Epidermal melanocyte (primary cell): ENCODE measurements at regions not wholly inside any gene's neighbourhood (a gene's known extent, or its start where the extent isn't known, plus 50 kb on each side); places are given as distances from the start of the nearest gene placed in this dataset.

Experiments used
- DNase-seq: peaks from one replicate; pipeline ENCODE4 v3.0.0; 2011; ENCODE audit warnings: low spot score; ENCODE audit not compliant: insufficient read length

DNA sequence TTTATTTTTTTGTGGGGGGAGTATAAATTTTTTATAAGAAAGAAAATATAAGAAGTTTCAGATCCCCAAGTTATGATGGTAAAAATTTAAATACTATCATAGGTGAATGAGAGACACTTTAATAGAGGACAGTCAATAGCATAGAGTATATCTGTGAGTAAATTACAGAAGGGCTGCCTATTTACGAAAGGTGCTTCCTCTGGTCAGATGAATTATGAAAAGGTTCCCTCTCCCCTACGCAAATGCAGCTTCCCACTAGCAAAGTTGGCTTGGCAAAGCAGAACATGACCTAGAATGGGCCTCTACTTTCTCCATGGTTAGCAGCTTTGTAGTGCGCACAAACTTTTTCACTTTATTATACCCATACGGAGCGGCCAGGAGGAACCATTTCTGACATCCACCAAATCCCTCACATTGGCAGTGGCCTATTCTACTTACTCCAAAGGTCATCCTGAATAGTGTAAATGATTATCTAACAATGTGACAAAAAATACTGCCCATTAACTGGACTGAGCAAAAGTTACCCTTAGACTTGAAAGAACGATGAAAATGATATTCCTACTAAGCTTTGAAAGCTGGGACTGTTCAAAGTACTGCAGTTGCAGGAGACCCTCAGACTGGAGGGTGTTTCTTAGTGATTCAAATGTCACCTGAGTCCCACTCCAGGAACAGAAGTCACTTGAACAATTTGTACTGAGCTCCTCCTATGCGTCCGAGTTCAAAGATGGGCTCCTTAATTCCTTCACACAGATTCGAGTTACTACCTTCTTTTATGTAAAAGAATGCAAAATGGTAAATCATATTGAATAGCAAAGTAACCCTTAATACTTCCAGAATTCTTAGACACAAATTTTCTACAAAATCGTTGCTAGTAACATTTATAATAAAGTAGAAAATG lies 148.5 kb downstream of the NOL4 start:
- DNase-seq: no peak

- DNase-seq: no peak
These were observed 163.5 kb downstream of the NOL4 start for GRCh38 chr18:34061226-34061625.

- no peak for DNase-seq
These were observed 169.5 kb downstream of the NOL4 start for GRCh38 chr18:34055227-34055626.

DNA sequence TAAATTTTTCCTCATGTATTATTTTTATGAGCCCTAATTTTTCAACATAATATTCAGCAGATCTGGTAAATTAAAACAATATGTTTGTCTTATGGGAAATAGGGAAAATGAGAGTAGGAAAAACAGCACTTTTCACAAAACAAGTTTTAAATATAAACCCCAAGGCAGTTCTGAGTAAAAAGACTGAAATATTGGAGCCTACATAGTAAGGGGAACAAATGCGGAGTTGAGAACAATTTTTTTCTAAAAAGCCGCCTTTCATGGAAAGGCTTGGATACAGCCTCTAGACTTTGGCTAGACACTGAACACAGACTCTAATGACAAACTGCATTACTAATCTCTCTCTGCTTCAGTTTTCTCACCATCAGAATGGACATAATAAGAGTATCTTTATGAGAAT lies 174.1 kb downstream of the NOL4 start:
- DNase-seq: no peak

DNA sequence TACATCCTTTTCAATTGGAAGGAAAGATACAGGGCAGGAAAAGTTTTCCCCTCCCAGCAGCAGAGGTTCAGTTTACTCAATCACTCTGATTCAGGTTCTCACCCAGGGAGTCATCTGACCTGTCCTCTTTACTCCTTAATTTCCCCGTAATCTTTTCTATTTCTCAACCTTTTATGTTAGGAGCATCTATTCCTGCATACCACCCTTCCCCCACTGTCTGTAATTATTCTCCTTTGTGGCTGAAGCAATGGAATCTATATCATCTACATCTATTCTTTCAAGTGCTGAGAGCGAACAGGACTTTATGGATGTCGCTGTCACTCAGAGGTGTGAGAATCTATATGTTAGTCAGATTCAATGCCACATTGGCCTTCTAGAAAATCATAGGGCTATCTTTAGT lies 175.2 kb downstream of the NOL4 start:
- no peak for DNase-seq

GRCh38 chr18:34048423-34048822 lies 176.3 kb downstream of the NOL4 start:
- DNase-seq: no peak

DNA sequence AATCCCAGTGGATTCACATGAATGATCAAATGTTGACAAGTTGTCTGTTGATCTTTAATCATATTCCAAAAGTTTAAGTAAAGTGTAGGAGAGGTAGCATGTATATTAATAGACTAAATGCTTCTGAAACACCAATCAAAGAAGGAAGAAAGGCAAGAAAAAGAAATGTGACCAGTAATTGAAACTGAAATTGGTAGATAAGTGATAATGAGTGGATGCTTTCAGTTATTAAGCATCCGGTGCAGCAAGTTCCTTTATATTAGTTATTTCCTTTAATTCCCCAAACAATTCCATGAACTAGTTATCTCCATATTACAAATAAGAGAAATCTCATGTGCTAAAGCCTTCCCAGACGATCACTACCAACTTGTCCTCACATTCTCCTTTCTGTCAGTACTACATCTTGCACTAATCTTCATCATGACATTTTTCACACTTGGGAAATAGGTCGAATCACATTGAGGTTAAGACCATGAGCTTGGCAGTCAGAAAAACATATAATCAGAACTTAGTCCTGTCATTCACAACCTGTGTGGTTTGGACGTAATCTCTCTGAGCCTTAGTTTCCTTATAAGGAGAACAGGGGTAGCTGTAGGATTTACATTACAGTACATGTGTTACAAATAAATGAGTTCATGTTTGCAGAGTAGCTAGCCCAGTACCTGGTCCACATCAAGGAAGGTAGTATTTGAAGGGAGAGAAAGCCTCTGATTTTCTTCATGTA lies 182.1 kb downstream of the NOL4 start:
- DNase-seq: no peak

DNA sequence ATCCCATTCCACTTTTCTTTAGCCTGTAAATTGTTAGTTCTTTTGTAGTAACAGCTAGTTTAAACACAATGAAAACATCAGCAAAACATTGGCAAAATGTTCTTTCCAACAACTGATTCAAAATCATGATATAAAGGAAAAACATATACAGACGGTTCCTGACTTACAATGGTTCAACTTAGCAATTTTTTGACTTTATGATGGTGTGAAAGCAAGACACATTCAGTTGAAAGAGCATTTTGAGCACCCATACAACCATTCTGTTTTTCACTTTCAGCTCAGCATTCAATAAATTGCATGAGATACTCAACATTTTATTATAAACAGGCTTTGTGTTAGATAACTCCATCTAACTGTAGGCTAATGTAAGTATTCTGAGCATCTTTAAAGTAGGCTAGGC lies 185.1 kb downstream of the NOL4 start:
- DNase-seq: no peak

- no peak for DNase-seq
These were observed 185.5 kb downstream of the NOL4 start for GRCh38 chr18:34039201-34039600.

DNA sequence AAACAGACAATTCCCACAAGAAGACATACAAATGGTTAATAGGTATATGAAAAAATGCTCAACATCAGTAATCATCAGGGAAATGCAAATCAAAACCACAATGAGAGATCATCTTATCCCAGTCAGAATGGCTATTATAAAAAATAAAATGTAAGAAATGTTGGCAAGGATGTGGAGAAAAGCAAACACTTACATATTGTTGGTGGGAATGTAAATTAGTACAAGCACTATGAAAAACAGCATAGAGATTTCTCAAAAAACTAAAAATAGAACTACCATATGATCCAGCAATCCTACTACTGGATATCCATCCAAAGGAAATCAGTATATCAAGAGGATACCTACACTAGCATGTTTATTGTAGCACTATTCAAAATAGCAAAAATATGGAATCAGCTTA lies 186.6 kb downstream of the NOL4 start:
- no peak for DNase-seq

DNA sequence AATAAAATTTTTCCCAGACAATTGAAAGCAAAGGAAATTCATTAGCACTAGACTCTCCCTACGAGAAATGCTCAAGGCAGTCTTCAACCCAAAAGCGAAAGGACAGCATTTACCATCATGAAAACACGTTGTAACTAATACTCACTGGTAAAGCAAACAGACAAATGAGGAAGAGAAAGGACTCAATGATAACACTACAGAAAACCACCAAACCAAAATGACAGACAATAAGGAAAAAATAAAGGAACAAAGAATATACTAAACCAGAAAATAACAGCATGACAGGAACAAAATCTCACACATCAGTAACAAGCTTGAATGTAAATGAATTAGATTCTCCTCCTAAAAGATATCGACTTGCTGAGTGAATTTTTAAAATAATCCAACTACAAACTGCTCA lies 190.7 kb downstream of the NOL4 start:
- DNase-seq: no peak

GRCh38 chr18:34031810-34032209 lies 192.9 kb downstream of the NOL4 start:
- no peak for DNase-seq

DNA sequence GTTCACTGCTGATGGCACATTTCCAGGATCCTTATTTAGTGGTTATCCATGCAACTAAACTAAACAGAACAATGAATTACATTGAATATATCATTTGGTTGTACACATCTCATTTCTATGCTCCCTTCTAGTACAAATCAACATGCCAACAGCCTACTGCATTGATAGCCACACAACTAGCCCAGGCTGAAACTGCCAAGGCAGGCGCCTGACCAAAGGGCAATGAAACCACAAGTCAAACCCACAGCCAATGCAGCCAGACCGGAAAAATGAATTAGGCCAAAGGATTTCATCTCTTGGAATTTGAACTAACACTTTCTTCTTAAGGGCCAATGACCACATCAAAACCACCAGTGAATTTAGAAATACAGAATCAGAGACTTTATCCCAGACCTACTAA lies 196.4 kb downstream of the NOL4 start:
- no peak for DNase-seq

- no peak for DNase-seq
These were observed 199.4 kb downstream of the NOL4 start for GRCh38 chr18:34025191-34025801.

DNA sequence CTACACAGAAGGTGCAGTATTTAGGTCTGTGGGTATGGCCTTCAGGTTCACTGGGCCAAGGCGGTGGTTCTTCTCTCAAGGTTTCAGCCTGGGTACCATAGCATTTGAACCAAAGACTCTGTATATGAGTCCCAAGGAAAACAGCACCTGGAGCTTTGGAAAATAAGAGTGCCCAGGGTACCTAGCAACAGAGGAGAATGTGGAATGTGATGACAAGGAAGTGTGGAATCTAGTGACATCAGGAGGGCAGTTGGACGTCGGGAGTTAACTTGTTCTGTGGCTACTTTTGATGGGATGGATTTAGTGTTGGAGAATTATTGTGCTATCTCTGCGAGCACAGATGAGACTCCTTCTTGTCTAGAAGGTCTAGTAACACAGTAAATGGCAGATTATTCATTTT lies 201.2 kb downstream of the NOL4 start:
- DNase-seq: no peak

DNA sequence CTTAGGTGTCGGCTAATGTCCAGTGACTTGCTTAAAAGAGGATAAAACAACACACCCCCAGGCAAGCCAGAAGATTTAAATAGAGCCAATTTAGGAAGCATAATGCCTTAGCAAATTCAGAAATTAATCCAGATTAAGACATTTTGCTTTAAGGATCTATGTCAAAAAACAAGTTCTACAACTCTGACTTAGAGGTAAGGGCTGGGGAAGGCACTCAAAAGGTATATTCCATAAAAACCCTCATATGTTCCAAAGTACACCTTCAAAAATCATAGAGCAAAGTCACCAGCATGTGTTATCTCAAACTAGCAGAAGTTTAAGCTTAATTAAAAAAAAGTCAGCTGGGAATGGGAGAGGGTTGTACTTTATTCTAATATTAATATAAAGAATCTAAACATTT lies 206.4 kb downstream of the NOL4 start:
- DNase-seq: no peak

DNA sequence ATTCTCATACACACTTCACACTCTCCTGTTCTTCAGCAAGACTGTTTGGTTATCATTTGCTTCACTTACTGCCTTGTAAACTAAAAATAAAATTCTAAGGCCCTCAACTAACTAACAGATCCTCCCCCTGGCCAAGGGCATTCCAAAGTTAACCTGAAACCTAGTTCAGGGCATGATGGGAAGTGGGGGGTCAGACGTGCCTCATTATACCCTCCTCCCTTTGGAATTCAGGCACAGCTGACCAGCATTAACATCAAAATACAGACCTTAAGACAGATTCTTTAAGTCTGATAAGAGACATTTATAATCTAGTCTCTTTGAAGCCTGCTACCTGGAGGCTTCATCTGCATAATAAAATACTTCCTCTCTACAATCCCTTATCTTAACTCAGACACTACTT lies 221.0 kb downstream of the NOL4 start:
- DNase-seq: no peak

DNA sequence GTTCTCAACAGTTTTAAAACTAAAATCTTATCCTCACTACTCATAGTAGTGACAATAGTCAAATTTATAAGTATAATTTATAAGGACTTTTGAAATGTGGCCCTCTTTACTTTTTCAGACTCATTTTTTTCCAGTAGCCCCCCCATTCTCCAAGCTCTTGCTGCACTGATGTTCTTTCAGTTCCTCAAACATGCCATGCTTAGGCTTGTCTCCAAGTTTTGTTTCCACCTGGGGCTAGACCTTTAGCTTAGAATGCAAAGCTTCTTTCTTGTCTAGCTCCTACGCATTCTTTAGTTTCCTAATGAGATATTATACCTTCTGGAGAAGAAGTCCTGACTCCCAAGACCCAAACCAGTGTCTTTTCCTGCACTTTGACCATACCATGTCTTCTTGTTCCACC lies 222.6 kb downstream of the NOL4 start:
- no peak for DNase-seq

DNA sequence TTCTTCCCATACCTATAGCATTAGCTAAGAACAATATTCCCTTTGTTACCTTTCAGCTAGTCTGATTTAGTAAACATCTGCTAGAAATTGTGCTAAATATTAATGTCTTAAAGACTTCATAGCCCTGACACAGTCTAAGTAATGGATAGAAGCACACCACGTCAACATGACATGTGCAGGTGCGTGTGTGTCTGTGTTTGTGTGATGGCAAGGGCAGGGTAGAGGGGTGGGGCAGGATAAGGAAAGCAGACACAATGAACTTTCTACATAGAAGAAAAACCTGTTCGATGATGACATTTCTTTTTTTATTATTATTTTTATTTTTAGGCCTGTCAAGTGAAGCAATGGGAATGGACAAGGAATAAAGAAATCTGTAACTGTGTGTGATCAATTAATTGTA lies 223.3 kb downstream of the NOL4 start:
- DNase-seq: no peak

DNA sequence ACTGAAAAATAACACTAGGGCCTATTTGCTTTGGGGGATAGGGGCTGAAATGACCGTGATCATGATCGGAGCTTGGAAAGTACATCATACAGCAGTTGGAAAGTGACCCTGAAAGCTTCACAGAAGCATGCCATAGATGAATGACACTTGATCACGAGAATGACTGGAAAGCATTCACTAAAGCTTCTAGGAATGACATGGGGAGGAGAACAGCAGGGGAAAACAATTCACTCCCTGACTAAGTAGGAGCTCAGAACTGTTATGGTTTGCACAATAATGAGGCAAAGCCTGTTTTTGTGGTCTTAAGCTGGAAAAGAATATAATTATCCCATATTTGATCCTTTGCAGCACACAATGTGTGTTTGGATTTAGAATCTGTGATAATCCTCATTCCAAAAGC lies 237.5 kb downstream of the NOL4 start:
- no peak for DNase-seq

- no peak for DNase-seq
These were observed 241.6 kb downstream of the NOL4 start for GRCh38 chr18:33983126-33983525.

DNA sequence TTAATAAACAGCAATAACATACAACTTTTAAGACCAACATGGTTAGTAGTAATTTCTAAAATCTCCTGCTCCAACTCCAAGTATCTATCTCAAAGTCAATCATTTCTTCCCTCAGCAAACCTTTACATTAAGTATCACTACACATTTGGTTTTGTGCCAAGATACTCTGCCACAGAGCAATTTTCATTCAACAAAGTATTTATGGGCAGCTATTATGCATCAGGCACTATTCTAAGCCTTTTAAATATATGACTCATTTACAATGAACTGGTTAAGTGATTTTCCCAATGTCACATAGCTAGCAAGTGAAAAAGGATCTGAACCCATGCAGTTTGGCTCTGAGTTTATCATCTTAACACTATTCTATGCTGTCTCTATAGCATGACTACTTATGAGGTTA lies 264.3 kb downstream of the NOL4 start:
- DNase-seq: no peak
